Tibial nerve (tissue), 4 donors: ENCODE measurements at regions not wholly inside any gene's neighbourhood (a gene's known extent, or its start where the extent isn't known, plus 50 kb on each side); places are given as distances from the start of the nearest gene placed in this dataset.

Experiments used
- DNase-seq, 2 donors: peaks; one replicate each; pipeline ENCODE4 v3.0.0-alpha.2; 2019; ENCODE audit warnings: low spot score in 2 of 2
- H3K27ac ChIP-seq, 4 donors: fragments of 200-600 bp; sonication (generic) in 3 of 4; one replicate each; pipeline ENCODE4 v1.5.1; 2017 to 2019; ENCODE audit warnings: mild to moderate bottlenecking in 1 of 4
- H3K27me3 ChIP-seq, 2 donors: fragments of 200-600 bp; sonication (generic) in 1 of 2; one replicate each; pipeline versions ENCODE4 v1.5.1 to v1.6.0; 2017 to 2019
- H3K36me3 ChIP-seq, 3 donors: fragments of 200-600 bp; sonication (generic); one replicate each; pipeline ENCODE4 v1.5.1; 2018 to 2019
- H3K4me1 ChIP-seq, 4 donors: fragments of 200-600 bp; sonication (generic) in 3 of 4; one replicate each; pipeline ENCODE4 v1.5.1; 2017 to 2019
- H3K4me3 ChIP-seq, 4 donors: fragments of 200-600 bp; sonication (generic) in 3 of 4; one replicate each; pipeline ENCODE4 v1.5.1; 2017 to 2019; ENCODE audit warnings: mild to moderate bottlenecking in 1 of 4, moderate library complexity in 1 of 4
- H3K9me3 ChIP-seq, 4 donors: fragments of 200-600 bp; sonication (generic) in 3 of 4; one replicate each; pipeline ENCODE4 v1.5.1; 2017 to 2019
- CTCF ChIP-seq, 5 experiments: fragments of 200-600 bp in 3 of 5; fragments of 450-650 bp in 2 of 5; sonication (generic) in 3 of 5; IDR thresholded peaks; one replicate each; pipeline ENCODE4 v1.5.1; 2016 to 2019; ENCODE audit warnings: antibody characterized with exemption in 5 of 5, mild to moderate bottlenecking in 3 of 5, moderate library complexity in 2 of 5
- EP300 ChIP-seq, 2 donors: sonication (generic); formaldehyde crosslinking; IDR thresholded peaks; one replicate each; pipeline ENCODE4 v1.6.1; 2017; ENCODE audit warnings: antibody characterized with exemption in 2 of 2, mild to moderate bottlenecking in 1 of 2
- POLR2A ChIP-seq, 2 donors: fragments of 450-650 bp; IDR thresholded peaks; one replicate each; pipeline ENCODE4 v1.6.1; 2017; ENCODE audit warnings: antibody characterized with exemption in 2 of 2, mild to moderate bottlenecking in 2 of 2, moderate library complexity in 2 of 2
- WGBS, 2 donors: methylation state at CpG; one replicate each; pipeline ENCODE4 v1.1.5; 2018; 5-methylcytosine and 5-hydroxymethylcytosine counted together

GRCh38 chr3:164377466-164377865 lies 700.8 kb downstream of the SI start:
- no peak overlapping the region for H3K4me3 ChIP-seq
- DNase-seq = no peak
- WGBS, 2 donors = 47 to 66% methylated on average over 2 of the region's 2 CpGs
- no peak for TF ChIP-seq EP300 (IDR thresholded peaks at IDR 0.05)
- TF ChIP-seq CTCF (IDR thresholded peaks at IDR 0.05) = no peak
- no peak for TF ChIP-seq POLR2A (IDR thresholded peaks at IDR 0.05)
- H3K27ac ChIP-seq = no peak overlapping the region
- H3K4me1 ChIP-seq = no peaks in the 10 kb centered on the region
- H3K27me3 ChIP-seq = no peaks in the 10 kb centered on the region
- no peaks in the 10 kb centered on the region for H3K9me3 ChIP-seq
- H3K36me3 ChIP-seq = no peaks in the 10 kb centered on the region

DNA sequence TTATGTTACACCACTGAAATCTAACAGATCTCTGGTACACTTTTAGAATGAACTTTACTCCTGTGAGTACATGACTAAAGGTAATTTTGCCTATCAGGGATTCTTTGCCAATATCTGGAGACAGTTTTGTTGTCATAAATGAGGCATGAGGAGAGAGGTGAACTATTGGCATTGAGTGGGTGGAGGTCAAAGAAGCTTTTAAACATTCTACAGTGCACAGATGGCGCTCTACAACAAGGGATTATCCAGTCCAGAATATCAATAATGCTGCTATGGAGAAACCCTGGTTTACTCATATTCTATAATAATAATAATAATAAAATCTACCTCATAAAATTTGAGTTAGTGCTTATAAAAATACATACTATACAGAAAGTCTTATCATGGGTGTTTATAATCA lies 702.3 kb downstream of the SI start:
- Histone ChIP-seq H3K4me3 (no peak overlapping the region), H3K9me3 (no peaks in the 10 kb centered on the region), H3K36me3 (no peaks in the 10 kb centered on the region), H3K27ac (no peak overlapping the region), H3K4me1 (no peaks in the 10 kb centered on the region), H3K27me3 (no peaks in the 10 kb centered on the region)
- DNase-seq = no peak
- TF ChIP-seq POLR2A (IDR thresholded peaks at IDR 0.05) = no peak
- WGBS, 2 donors = 65 to 74% methylated on average over 1 of the region's 1 CpG

GRCh38 chr3:164375538-164375937 lies 702.8 kb downstream of the SI start:
- Histone ChIP-seq H3K4me1 (no peaks in the 10 kb centered on the region), H3K36me3 (no peaks in the 10 kb centered on the region), H3K27me3 (no peaks in the 10 kb centered on the region), H3K9me3 (no peaks in the 10 kb centered on the region), H3K27ac (no peak overlapping the region), H3K4me3 (no peak overlapping the region)
- TF ChIP-seq CTCF (IDR thresholded peaks at IDR 0.05) = no peak
- TF ChIP-seq EP300 (IDR thresholded peaks at IDR 0.05) = no peak
- TF ChIP-seq POLR2A (IDR thresholded peaks at IDR 0.05) = no peak
- DNase-seq = no peak
- 38 to 90% methylated on average over 1 of the region's 1 CpG for WGBS, 2 donors

GRCh38 chr3:164371681-164372080 lies 706.6 kb downstream of the SI start:
- Histone ChIP-seq H3K4me3 (no peak overlapping the region), H3K36me3 (no peaks in the 10 kb centered on the region), H3K9me3 (no peaks in the 10 kb centered on the region), H3K4me1 (no peaks in the 10 kb centered on the region), H3K27me3 (no peaks in the 10 kb centered on the region), H3K27ac (no peak overlapping the region)
- WGBS, 2 donors = 86 to 88% methylated on average over 2 of the region's 2 CpGs
- DNase-seq = no peak
- TF ChIP-seq EP300 (IDR thresholded peaks at IDR 0.05) = no peak
- TF ChIP-seq CTCF (IDR thresholded peaks at IDR 0.05) = no peak
- no peak for TF ChIP-seq POLR2A (IDR thresholded peaks at IDR 0.05)

- DNase-seq = no peak
- H3K4me1 ChIP-seq = no peaks in the 10 kb centered on the region
- TF ChIP-seq EP300 (IDR thresholded peaks at IDR 0.05) (no peak), POLR2A (IDR thresholded peaks at IDR 0.05) (no peak), CTCF (IDR thresholded peaks at IDR 0.05) (no peak)
- no peaks in the 10 kb centered on the region for H3K36me3 ChIP-seq
- H3K9me3 ChIP-seq = no peaks in the 10 kb centered on the region
- 75 to 80% methylated on average over 5 of the region's 5 CpGs for WGBS, 2 donors
- H3K27ac ChIP-seq = no peak overlapping the region
- no peak overlapping the region for H3K4me3 ChIP-seq
- no peaks in the 10 kb centered on the region for H3K27me3 ChIP-seq
Observed at GRCh38 chr3:164370970-164371369, 707.3 kb downstream of the SI start.

- H3K27ac ChIP-seq = no peak overlapping the region
- no peaks in the 10 kb centered on the region for H3K9me3 ChIP-seq
- WGBS, 2 donors = 64 to 72% methylated on average over 1 of the region's 1 CpG
- DNase-seq = no peak
- no peaks in the 10 kb centered on the region for H3K36me3 ChIP-seq
- no peaks in the 10 kb centered on the region for H3K4me1 ChIP-seq
- no peak for TF ChIP-seq POLR2A (IDR thresholded peaks at IDR 0.05)
- H3K27me3 ChIP-seq = no peaks in the 10 kb centered on the region
- H3K4me3 ChIP-seq = no peak overlapping the region
Observed at GRCh38 chr3:164365242-164365641, 713.1 kb downstream of the SI start.
